Skeletal muscle tissue (tissue), 3 donors: ENCODE measurements at regions not wholly inside any gene's neighbourhood (a gene's known extent, or its start where the extent isn't known, plus 50 kb on each side); places are given as distances from the start of the nearest gene placed in this dataset.

Experiments used
- H3K27ac ChIP-seq: one replicate; pipeline ENCODE4 v1.7.0; 2013; ENCODE audit warnings: mild to moderate bottlenecking, low read depth, low read length, inconsistent platforms
- H3K27me3 ChIP-seq, 3 donors: one replicate each; pipeline ENCODE4 v1.7.0; 2013; ENCODE audit warnings: low read length in 3 of 3; ENCODE audit not compliant: control insufficient read depth in 3 of 3, insufficient read depth in 3 of 3
- H3K36me3 ChIP-seq, 3 donors: one replicate each; pipeline ENCODE4 v1.7.0; 2013; ENCODE audit warnings: low read length in 3 of 3; ENCODE audit not compliant: control insufficient read depth in 3 of 3, insufficient read depth in 3 of 3
- H3K4me1 ChIP-seq, 3 donors: one replicate each; pipeline ENCODE4 v1.7.0; 2013; ENCODE audit warnings: low read length in 3 of 3, mild to moderate bottlenecking in 3 of 3; ENCODE audit not compliant: control insufficient read depth in 3 of 3, insufficient read depth in 3 of 3
- H3K4me3 ChIP-seq, 3 donors: one replicate each; pipeline ENCODE4 v1.7.0; 2013; ENCODE audit warnings: low read length in 3 of 3
- H3K9ac ChIP-seq, 3 donors: one replicate each; pipeline ENCODE4 v1.7.0; 2013; ENCODE audit warnings: low read length in 3 of 3, mild to moderate bottlenecking in 3 of 3, moderate library complexity in 2 of 3, low read depth in 1 of 3
- H3K9me3 ChIP-seq, 3 donors: one replicate each; pipeline ENCODE4 v1.7.0; 2013; ENCODE audit warnings: low read length in 3 of 3; ENCODE audit not compliant: control insufficient read depth in 3 of 3
- donor health status: Osteomylitis.

- Histone ChIP-seq H3K27me3 (no peaks in the 10 kb centered on the region), H3K27ac (no peak overlapping the region), H3K36me3 (no peaks in the 10 kb centered on the region), H3K9ac (no peak overlapping the region), H3K4me1 (no peaks in the 10 kb centered on the region), H3K4me3 (no peak overlapping the region), H3K9me3 (peaks cover 0 to 8% (median 2%) of the 10 kb centered on the region in 3 donors)
These were observed 326.7 kb upstream of the CAMK1G start for GRCh38 chr1:209256766-209257350.

GRCh38 chr1:209257454-209257853 is 326.1 kb upstream of the CAMK1G start:
- Histone ChIP-seq H3K4me3 (no peak overlapping the region), H3K9me3 (peaks cover 0 to 8% (median 2%) of the 10 kb centered on the region in 3 donors), H3K27me3 (no peaks in the 10 kb centered on the region)

GRCh38 chr1:209260136-209260535 is 323.4 kb upstream of the CAMK1G start:
- no peak overlapping the region for H3K9ac ChIP-seq
- no peaks in the 10 kb centered on the region for H3K4me1 ChIP-seq
- H3K27me3 ChIP-seq: no peaks in the 10 kb centered on the region
- no peaks in the 10 kb centered on the region for H3K36me3 ChIP-seq
- no peak overlapping the region for H3K4me3 ChIP-seq
- H3K9me3 ChIP-seq: peaks cover 0 to 8% (median 2%) of the 10 kb centered on the region in 3 donors
- H3K27ac ChIP-seq: no peak overlapping the region

More at GRCh38 chr1:209257454-209257853, 326.1 kb upstream of the CAMK1G start:
- H3K27ac ChIP-seq: no peak overlapping the region
- no peak overlapping the region for H3K9ac ChIP-seq
- no peaks in the 10 kb centered on the region for H3K36me3 ChIP-seq
- no peaks in the 10 kb centered on the region for H3K4me1 ChIP-seq

GRCh38 chr1:209262631-209263030 is 320.9 kb upstream of the CAMK1G start:
- Histone ChIP-seq H3K9me3 (peaks cover 0 to 5% (median 2%) of the 10 kb centered on the region in 3 donors), H3K9ac (no peak overlapping the region), H3K4me3 (no peak overlapping the region), H3K36me3 (no peaks in the 10 kb centered on the region), H3K4me1 (no peaks in the 10 kb centered on the region), H3K27ac (no peak overlapping the region), H3K27me3 (no peaks in the 10 kb centered on the region)

GRCh38 chr1:209265301-209265700 is 318.2 kb upstream of the CAMK1G start:
- Histone ChIP-seq H3K36me3 (no peaks in the 10 kb centered on the region), H3K27ac (no peak overlapping the region), H3K9ac (no peak overlapping the region)

GRCh38 chr1:209266590-209267205 is 316.8 kb upstream of the CAMK1G start:
- Histone ChIP-seq H3K27ac (no peak overlapping the region), H3K4me3 (no peak overlapping the region), H3K4me1 (no peaks in the 10 kb centered on the region), H3K9me3 (no peaks in the 10 kb centered on the region), H3K36me3 (no peaks in the 10 kb centered on the region), H3K9ac (no peak overlapping the region), H3K27me3 (no peaks in the 10 kb centered on the region)

More at GRCh38 chr1:209265301-209265700, 318.2 kb upstream of the CAMK1G start:
- Histone ChIP-seq H3K27me3 (no peaks in the 10 kb centered on the region), H3K9me3 (no peaks in the 10 kb centered on the region), H3K4me3 (no peak overlapping the region), H3K4me1 (no peaks in the 10 kb centered on the region)

- Histone ChIP-seq H3K9ac (no peak overlapping the region), H3K27ac (no peak overlapping the region), H3K4me1 (no peaks in the 10 kb centered on the region), H3K4me3 (no peak overlapping the region), H3K27me3 (no peaks in the 10 kb centered on the region), H3K36me3 (no peaks in the 10 kb centered on the region), H3K9me3 (no peaks in the 10 kb centered on the region)
These were observed 315.5 kb upstream of the CAMK1G start for GRCh38 chr1:209267968-209268367.

GRCh38 chr1:209268479-209268878 is 315.0 kb upstream of the CAMK1G start:
- H3K27me3 ChIP-seq: no peaks in the 10 kb centered on the region
- no peaks in the 10 kb centered on the region for H3K36me3 ChIP-seq
- H3K4me1 ChIP-seq: no peaks in the 10 kb centered on the region
- H3K4me3 ChIP-seq: no peak overlapping the region
- H3K9ac ChIP-seq: no peak overlapping the region
- H3K9me3 ChIP-seq: no peaks in the 10 kb centered on the region
- no peak overlapping the region for H3K27ac ChIP-seq

GRCh38 chr1:209276321-209276720 is 307.2 kb upstream of the CAMK1G start:
- H3K4me1 ChIP-seq: no peaks in the 10 kb centered on the region
- no peak overlapping the region for H3K4me3 ChIP-seq
- H3K9ac ChIP-seq: no peak overlapping the region
- H3K27ac ChIP-seq: no peak overlapping the region
- peaks cover 0 to 2% (median 0%) of the 10 kb centered on the region in 3 donors for H3K27me3 ChIP-seq
- H3K9me3 ChIP-seq: no peaks in the 10 kb centered on the region
- H3K36me3 ChIP-seq: no peaks in the 10 kb centered on the region

GRCh38 chr1:209277662-209278061 is 305.9 kb upstream of the CAMK1G start:
- no peaks in the 10 kb centered on the region for H3K4me1 ChIP-seq
- no peaks in the 10 kb centered on the region for H3K9me3 ChIP-seq
- H3K36me3 ChIP-seq: no peaks in the 10 kb centered on the region
- no peak overlapping the region for H3K27ac ChIP-seq
- H3K27me3 ChIP-seq: peaks cover 0 to 2% (median 0%) of the 10 kb centered on the region in 3 donors
- no peak overlapping the region for H3K4me3 ChIP-seq
- no peak overlapping the region for H3K9ac ChIP-seq
